SK-N-SH (cell line): ENCODE measurements at regions not wholly inside any gene's neighbourhood (a gene's known extent, or its start where the extent isn't known, plus 50 kb on each side); places are given as distances from the start of the nearest gene placed in this dataset.

Experiments
- CTCF ChIA-PET: fragments of 300-600, 350-600 bp; formaldehyde crosslinking; extraction: SDS; loops from one replicate; lab custom pipeline; 2021; lab: Yijun Ruan, JAX
- POLR2A ChIA-PET: fragments of 350-600 bp; sonication (Branson Sonifier 250); formaldehyde crosslinking; extraction: SDS; loops from one replicate; lab custom pipeline; 2020; ENCODE audit warnings: antibody characterized with exemption, inconsistent platforms; lab: Yijun Ruan, JAX
- DNase-seq: peaks from one replicate; pipeline ENCODE4 v3.0.0; 2012
- H2AFZ ChIP-seq: fragments of 200-600 bp; sonication (generic); 2 replicates; pipeline ENCODE4 v1.8.1; 2016; ENCODE audit warnings: antibody characterized with exemption, mild to moderate bottlenecking, low read depth
- H3F3A ChIP-seq: fragments of 200-600 bp; sonication (generic); replicated peaks from 2 replicates; pipeline ENCODE3; 2016; ENCODE audit warnings: antibody characterized with exemption, mild to moderate bottlenecking; ENCODE audit not compliant: insufficient read depth
- H3K27ac ChIP-seq, 2 experiments: fragments of 200-500 bp in 1 of 2; fragments of 200-600 bp in 1 of 2; sonication (Bioruptor generic) in 1 of 2; sonication (generic), shearing (Covaris generic) in 1 of 2; 2 replicates each; pipeline versions ENCODE4 v1.5.1 to v1.6.1; 2014 to 2016; ENCODE audit warnings: low read depth in 2 of 2, inconsistent platforms in 1 of 2, low read length in 1 of 2, mild to moderate bottlenecking in 1 of 2, mixed read lengths in 1 of 2
- H3K27me3 ChIP-seq: fragments of 200-600 bp; sonication (generic), shearing (Covaris generic); 2 replicates; pipeline ENCODE4 v1.6.1; 2016; ENCODE audit warnings: mixed run types; ENCODE audit not compliant: insufficient read depth
- H3K36me3 ChIP-seq, 2 experiments: fragments of 200-500 bp in 1 of 2; fragments of 200-600 bp in 1 of 2; sonication (Bioruptor generic) in 1 of 2; sonication (generic) in 1 of 2; replicated peaks in 1 of 2; 2 replicates each; pipeline versions ENCODE3 to v1.5.1; 2014 to 2016; ENCODE audit warnings: low read length in 1 of 2, mild to moderate bottlenecking in 1 of 2; ENCODE audit not compliant: insufficient read depth in 2 of 2, control insufficient read depth in 1 of 2
- H3K4me1 ChIP-seq, 2 experiments: fragments of 200-500 bp in 1 of 2; fragments of 200-600 bp in 1 of 2; sonication (Bioruptor generic) in 1 of 2; sonication (generic), shearing (Covaris generic) in 1 of 2; 2 replicates each; pipeline versions ENCODE4 v1.5.1 to v1.6.1; 2014 to 2016; ENCODE audit warnings: low read depth in 1 of 2, low read length in 1 of 2, mixed run types in 1 of 2; ENCODE audit not compliant: insufficient read depth in 2 of 2, control insufficient read depth in 1 of 2
- H3K4me2 ChIP-seq: fragments of 200-600 bp; sonication (generic), shearing (Covaris generic); 2 replicates; pipeline ENCODE4 v1.6.1; 2017; ENCODE audit warnings: mixed run types
- H3K4me3 ChIP-seq, 2 experiments: fragments of 200-500 bp in 1 of 2; fragments of 200-600 bp in 1 of 2; sonication (Bioruptor generic) in 1 of 2; sonication (generic), shearing (Covaris generic) in 1 of 2; 2 replicates each; pipeline versions ENCODE4 v1.5.1 to v1.8.1; 2014 to 2016; ENCODE audit warnings: low read depth in 2 of 2, inconsistent platforms in 1 of 2, low read length in 1 of 2, mild to moderate bottlenecking in 1 of 2, mixed read lengths in 1 of 2, moderate library complexity in 1 of 2
- H3K79me2 ChIP-seq: fragments of 200-600 bp; sonication (generic); 2 replicates; pipeline ENCODE4 v1.8.1; 2017; ENCODE audit warnings: mild to moderate bottlenecking; ENCODE audit not compliant: insufficient read depth
- H3K9ac ChIP-seq: fragments of 200-600 bp; sonication (generic); 2 replicates; pipeline ENCODE4 v1.6.1; 2017; ENCODE audit warnings: mixed run types
- H3K9me2 ChIP-seq: fragments of 200-600 bp; sonication (generic); 2 replicates; pipeline ENCODE4 v1.6.1; 2017; ENCODE audit warnings: mixed run types
- H3K9me3 ChIP-seq: fragments of 200-600 bp; sonication (generic); 2 replicates; pipeline ENCODE4 v1.6.1; 2017; ENCODE audit warnings: mixed run types, mild to moderate bottlenecking, moderate library complexity
- H4K20me1 ChIP-seq: fragments of 200-600 bp; sonication (generic); 2 replicates; pipeline ENCODE4 v1.6.1; 2017; ENCODE audit warnings: mild to moderate bottlenecking, mixed run types; ENCODE audit not compliant: insufficient read depth
- CHD2 ChIP-seq: fragments of 150-350 bp; IDR thresholded peaks from 2 replicates; pipeline ENCODE4 v1.6.1; 2018; ENCODE audit warnings: low read length; ENCODE audit not compliant: partially characterized antibody
- ELF1 ChIP-seq: IDR thresholded peaks from 2 replicates; pipeline ENCODE4 v1.4.0; 2012
- EP300 ChIP-seq, 2 experiments: IDR thresholded peaks; 2 replicates each; pipeline versions ENCODE4 v1.4.0 to v1.6.1; 2012; ENCODE audit warnings: borderline replicate concordance in 1 of 2, low read depth in 1 of 2, low read length in 1 of 2
- FOXJ3 ChIP-seq: sonication (generic); formaldehyde crosslinking; IDR thresholded peaks from 2 replicates; pipeline ENCODE4 v1.5.1; 2020; ENCODE audit warnings: mild to moderate bottlenecking, missing genetic modification reagents
- FOXM1 ChIP-seq: IDR thresholded peaks from 2 replicates; pipeline ENCODE4 v1.4.0; 2012; ENCODE audit warnings: low read depth, mild to moderate bottlenecking
- MXI1 ChIP-seq: IDR thresholded peaks from 2 replicates; pipeline ENCODE4 v1.6.1; 2012; ENCODE audit warnings: mild to moderate bottlenecking, low read depth, low read length, improper control_type of control experiment
- NRF1 ChIP-seq: IDR thresholded peaks from 2 replicates; pipeline ENCODE4 v1.6.1; 2012; ENCODE audit warnings: low read depth, mild to moderate bottlenecking, low read length
- POLR2AphosphoS5 ChIP-seq: IDR thresholded peaks from 2 replicates; pipeline ENCODE4 v1.6.1; 2012; ENCODE audit warnings: low read depth, low read length
- RAD21 ChIP-seq: IDR thresholded peaks from 2 replicates; pipeline ENCODE4 v1.6.1; 2012; ENCODE audit warnings: mild to moderate bottlenecking, low read length
- RFX5 ChIP-seq: IDR thresholded peaks from 2 replicates; pipeline ENCODE4 v1.6.1; 2012; ENCODE audit warnings: mild to moderate bottlenecking, improper control_type of control experiment, low read length
- SMC3 ChIP-seq: IDR thresholded peaks from 2 replicates; pipeline ENCODE4 v1.6.1; 2012; ENCODE audit warnings: low read depth, low read length, improper control_type of control experiment
- TAF1 ChIP-seq: IDR thresholded peaks from 2 replicates; pipeline ENCODE4 v1.6.1; 2012; ENCODE audit warnings: low read depth, mild to moderate bottlenecking, low read length, moderate library complexity, borderline replicate concordance
- WGBS: methylation state at CpG from one replicate; pipeline ENCODE4 v1.1.6; 2017; ENCODE audit warnings: low lambda C conversion rate; 5-methylcytosine and 5-hydroxymethylcytosine counted together
- TF ChIP-seq, protein P1 (sequence below): IDR thresholded peaks from 2 replicates; pipeline ENCODE4 v1.6.1; 2012; ENCODE audit warnings: mild to moderate bottlenecking, low read depth, low read length, moderate library complexity
- TF ChIP-seq, protein P2 (sequence below): IDR thresholded peaks from 2 replicates; pipeline ENCODE4; 2012

GRCh38 chr5:117255211-117256027 lies 680.8 kb upstream of the SEMA6A start:
- Histone ChIP-seq H3K4me1 (no peaks in the 10 kb centered on the region), H3K27ac (no peak overlapping the region), H4K20me1 (no peaks in the 10 kb centered on the region), H2AFZ (no peak overlapping the region), H3K9ac (no peak overlapping the region), H3K9me3 (no peaks in the 10 kb centered on the region), H3K4me2 (no peak overlapping the region), H3K9me2 (no peaks in the 10 kb centered on the region), H3K36me3 (no peaks in the 10 kb centered on the region), H3K79me2 (no peaks in the 10 kb centered on the region), H3F3A (no peaks in the 10 kb centered on the region), H3K27me3 (no peaks in the 10 kb centered on the region), H3K4me3 (no peak overlapping the region)
- 53% methylated on average over 10 of the region's 10 CpGs for WGBS
- ChIA-PET POLR2A (no interaction called here), CTCF (no interaction called here)
- no peak for DNase-seq
- no peak for TF ChIP-seq FOXJ3 (CRISPR knock-in tag)

- no peak overlapping the region for H3K4me2 ChIP-seq
- ChIA-PET POLR2A (no interaction called here), CTCF (no interaction called here)
- no peak overlapping the region for H3K9ac ChIP-seq
- no peaks in the 10 kb centered on the region for H3K4me1 ChIP-seq
- H3K27ac ChIP-seq = no peak overlapping the region
- H3K36me3 ChIP-seq = no peaks in the 10 kb centered on the region
- no peak overlapping the region for H3K4me3 ChIP-seq
- no peaks in the 10 kb centered on the region for H3K27me3 ChIP-seq
- TF ChIP-seq NRF1 (no peak), RFX5 (no peak), POLR2AphosphoS5 (no peak), TAF1 (no peak), CHD2 (no peak), EP300 (IDR thresholded peaks at IDR 0.05; ENCODE audit: borderline replicate concordance in 1 of 2, low read depth in 1 of 2, low read length in 1 of 2) (no peak), ELF1 (no peak), FOXJ3 (CRISPR knock-in tag) (no peak), RAD21 (no peak), SMC3 (no peak), FOXM1 (no peak), MXI1 (no peak)
- TF ChIP-seq, protein P1, sequence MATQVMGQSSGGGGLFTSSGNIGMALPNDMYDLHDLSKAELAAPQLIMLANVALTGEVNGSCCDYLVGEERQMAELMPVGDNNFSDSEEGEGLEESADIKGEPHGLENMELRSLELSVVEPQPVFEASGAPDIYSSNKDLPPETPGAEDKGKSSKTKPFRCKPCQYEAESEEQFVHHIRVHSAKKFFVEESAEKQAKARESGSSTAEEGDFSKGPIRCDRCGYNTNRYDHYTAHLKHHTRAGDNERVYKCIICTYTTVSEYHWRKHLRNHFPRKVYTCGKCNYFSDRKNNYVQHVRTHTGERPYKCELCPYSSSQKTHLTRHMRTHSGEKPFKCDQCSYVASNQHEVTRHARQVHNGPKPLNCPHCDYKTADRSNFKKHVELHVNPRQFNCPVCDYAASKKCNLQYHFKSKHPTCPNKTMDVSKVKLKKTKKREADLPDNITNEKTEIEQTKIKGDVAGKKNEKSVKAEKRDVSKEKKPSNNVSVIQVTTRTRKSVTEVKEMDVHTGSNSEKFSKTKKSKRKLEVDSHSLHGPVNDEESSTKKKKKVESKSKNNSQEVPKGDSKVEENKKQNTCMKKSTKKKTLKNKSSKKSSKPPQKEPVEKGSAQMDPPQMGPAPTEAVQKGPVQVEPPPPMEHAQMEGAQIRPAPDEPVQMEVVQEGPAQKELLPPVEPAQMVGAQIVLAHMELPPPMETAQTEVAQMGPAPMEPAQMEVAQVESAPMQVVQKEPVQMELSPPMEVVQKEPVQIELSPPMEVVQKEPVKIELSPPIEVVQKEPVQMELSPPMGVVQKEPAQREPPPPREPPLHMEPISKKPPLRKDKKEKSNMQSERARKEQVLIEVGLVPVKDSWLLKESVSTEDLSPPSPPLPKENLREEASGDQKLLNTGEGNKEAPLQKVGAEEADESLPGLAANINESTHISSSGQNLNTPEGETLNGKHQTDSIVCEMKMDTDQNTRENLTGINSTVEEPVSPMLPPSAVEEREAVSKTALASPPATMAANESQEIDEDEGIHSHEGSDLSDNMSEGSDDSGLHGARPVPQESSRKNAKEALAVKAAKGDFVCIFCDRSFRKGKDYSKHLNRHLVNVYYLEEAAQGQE = no peak
- TF ChIP-seq, protein P2, sequence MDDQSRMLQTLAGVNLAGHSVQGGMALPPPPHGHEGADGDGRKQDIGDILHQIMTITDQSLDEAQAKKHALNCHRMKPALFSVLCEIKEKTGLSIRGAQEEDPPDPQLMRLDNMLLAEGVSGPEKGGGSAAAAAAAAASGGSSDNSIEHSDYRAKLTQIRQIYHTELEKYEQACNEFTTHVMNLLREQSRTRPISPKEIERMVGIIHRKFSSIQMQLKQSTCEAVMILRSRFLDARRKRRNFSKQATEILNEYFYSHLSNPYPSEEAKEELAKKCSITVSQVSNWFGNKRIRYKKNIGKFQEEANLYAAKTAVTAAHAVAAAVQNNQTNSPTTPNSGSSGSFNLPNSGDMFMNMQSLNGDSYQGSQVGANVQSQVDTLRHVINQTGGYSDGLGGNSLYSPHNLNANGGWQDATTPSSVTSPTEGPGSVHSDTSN = no peak
- TF ChIP-seq, all 33 proteins: peak for 0
- Histone ChIP-seq H3K79me2 (no peaks in the 10 kb centered on the region), H2AFZ (no peak overlapping the region), H3K9me2 (no peaks in the 10 kb centered on the region), H3K9me3 (no peaks in the 10 kb centered on the region), H3F3A (no peaks in the 10 kb centered on the region), H4K20me1 (no peaks in the 10 kb centered on the region)
- no peak for DNase-seq
Measured at GRCh38 chr5:117252566-117252965, 677.9 kb upstream of the SEMA6A start.
